H1 (cell line): ENCODE measurements at regions not wholly inside any gene's neighbourhood (a gene's known extent, or its start where the extent isn't known, plus 50 kb on each side); places are given as distances from the start of the nearest gene placed in this dataset.

Experiments used
- CHD7 ChIP-seq: fragments of 300-600 bp; sonication (generic); IDR thresholded peaks from 2 replicates; pipeline ENCODE4 v1.7.1; 2012; ENCODE audit warnings: low read length, moderate library complexity, mild to moderate bottlenecking, inconsistent platforms; ENCODE audit not compliant: insufficient replicate concordance

DNA sequence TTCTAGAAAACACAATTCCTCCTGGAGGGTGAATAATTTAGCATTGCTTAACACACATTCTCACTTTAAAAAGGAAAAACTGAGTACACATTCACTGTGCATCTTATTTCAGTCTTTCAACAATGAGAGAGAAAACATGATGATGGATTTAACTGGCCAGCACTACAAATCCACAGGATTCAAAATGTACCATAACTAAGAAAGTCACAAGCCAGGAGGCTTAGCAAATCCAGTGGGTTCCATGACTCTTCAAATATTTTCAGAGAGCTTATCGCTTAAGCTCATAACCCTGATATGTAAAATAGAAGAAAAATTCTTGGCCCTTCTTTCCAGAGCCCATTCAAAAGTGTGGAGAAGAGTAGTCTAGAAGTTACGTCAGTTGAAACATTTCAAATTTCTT is 820.3 kb downstream of the LTN1 start (continued):
- no peak for TF ChIP-seq CHD7
